ENCODE measurements at regions not wholly inside any gene's neighbourhood (a gene's known extent, or its start where the extent isn't known, plus 50 kb on each side); places are given as distances from the start of the nearest gene placed in this dataset.

GRCh38 chrY:26409329-26409712 lies 787.4 kb downstream of the CDY1 start:
- no peak for DNase-seq

Measured in hematopoietic multipotent progenitor cell treated with erythropoietin and hydrocortisone succinate and interleukin-3 and kit ligand, for 4 days (in vitro differentiated cells).